Keratinocyte (primary cell): ENCODE measurements at regions not wholly inside any gene's neighbourhood (a gene's known extent, or its start where the extent isn't known, plus 50 kb on each side); places are given as distances from the start of the nearest gene placed in this dataset.

Experiments
- DNase-seq: peaks from one replicate; pipeline ENCODE4 v3.0.0-alpha.2; 2011; ENCODE audit warnings: low read depth, missing footprints, low spot score
- FAIRE-seq: peaks from 2 replicates; lab custom pipeline; 2011; peaks lifted over from hg19 to GRCh38; lab: Jason Lieb, UNC
- H2AFZ ChIP-seq: 2 replicates; pipeline ENCODE4 v1.6.0; 2012; ENCODE audit warnings: low read length, control low read depth, inconsistent platforms; ENCODE audit not compliant: control insufficient read depth
- H3K27ac ChIP-seq: 2 replicates; pipeline ENCODE4 v1.5.1; 2011; ENCODE audit warnings: low read length; ENCODE audit not compliant: control insufficient read depth, insufficient read depth
- H3K27me3 ChIP-seq: 3 replicates; pipeline ENCODE4 v1.6.0; 2011; ENCODE audit warnings: low read length; ENCODE audit not compliant: control insufficient read depth, insufficient read depth; ENCODE audit errors: extremely low read depth
- H3K36me3 ChIP-seq, 2 experiments: 2 replicates in 1 of 2; 3 replicates in 1 of 2; pipeline ENCODE4 v1.5.1; 2011; ENCODE audit warnings: low read length in 2 of 2, mild to moderate bottlenecking in 1 of 2; ENCODE audit not compliant: control insufficient read depth in 2 of 2, insufficient read depth in 2 of 2; ENCODE audit errors: extremely low read depth in 1 of 2
- H3K4me1 ChIP-seq: 3 replicates; pipeline ENCODE4 v1.5.1; 2011; ENCODE audit warnings: low read length; ENCODE audit not compliant: control insufficient read depth, insufficient read depth; ENCODE audit errors: extremely low read depth
- H3K4me2 ChIP-seq: 3 replicates; pipeline ENCODE4 v1.6.0; 2011; ENCODE audit warnings: low read depth, low read length; ENCODE audit not compliant: control insufficient read depth, insufficient read depth; ENCODE audit errors: extremely low read depth
- H3K4me3 ChIP-seq, 3 experiments: fragments of 200-600 bp in 1 of 3; sonication (generic) in 1 of 3; 2 replicates in 2 of 3; 3 replicates in 1 of 3; pipeline ENCODE4 v1.5.1; 2011 to 2016; ENCODE audit warnings: low read length in 3 of 3, mild to moderate bottlenecking in 3 of 3, control low read depth in 2 of 3, inconsistent platforms in 1 of 3, low read depth in 1 of 3, mixed read lengths in 1 of 3, mixed run types in 1 of 3, moderate library complexity in 1 of 3; ENCODE audit not compliant: control insufficient read depth in 2 of 3, insufficient read depth in 2 of 3; ENCODE audit errors: extremely low read depth in 1 of 3
- H3K79me2 ChIP-seq: 2 replicates; pipeline ENCODE4 v1.6.0; 2012; ENCODE audit warnings: low read length; ENCODE audit not compliant: control insufficient read depth, insufficient read depth
- H3K9ac ChIP-seq: 3 replicates; pipeline ENCODE4 v1.6.0; 2011; ENCODE audit warnings: low read length; ENCODE audit not compliant: control insufficient read depth, insufficient read depth; ENCODE audit errors: extremely low read depth
- H3K9me1 ChIP-seq: 3 replicates; pipeline ENCODE4 v1.6.0; 2011; ENCODE audit warnings: low read length; ENCODE audit not compliant: control insufficient read depth, insufficient read depth; ENCODE audit errors: extremely low read depth
- H3K9me3 ChIP-seq: 2 replicates; pipeline ENCODE4 v1.5.1; 2012; ENCODE audit warnings: low read depth, low read length; ENCODE audit not compliant: control insufficient read depth
- H4K20me1 ChIP-seq: 3 replicates; pipeline ENCODE4 v1.6.0; 2011; ENCODE audit warnings: low read length; ENCODE audit not compliant: control insufficient read depth, insufficient read depth; ENCODE audit errors: extremely low read depth
- EZH2 ChIP-seq: IDR thresholded peaks from one replicate; pipeline ENCODE4 v1.6.1; 2012; ENCODE audit warnings: inconsistent platforms, mild to moderate bottlenecking, low read length, moderate library complexity
- dilution Hi-C: fragments of 300-500 bp; cut with MboI; formaldehyde crosslinking; loops from one replicate; pipeline ENCODE4 v1.7.0; 2020; ENCODE audit warnings: low sequenced_read_pairs; ENCODE audit not compliant: extremely low pct_ligation_motif_present
- TF ChIP-seq, protein P1 (sequence below), 3 experiments: IDR thresholded peaks in 1 of 3; conservative IDR thresholded peaks in 1 of 3; optimal IDR thresholded peaks in 1 of 3; 2 replicates in 2 of 3; 3 replicates in 1 of 3; pipeline versions ENCODE3 to v1.5.1; 2011; ENCODE audit warnings: low read length in 3 of 3, mild to moderate bottlenecking in 3 of 3, moderate library complexity in 2 of 3, control low read depth in 1 of 3, inconsistent platforms in 1 of 3; ENCODE audit not compliant: insufficient read depth in 2 of 3; ENCODE audit errors: extremely low read depth in 1 of 3

DNA sequence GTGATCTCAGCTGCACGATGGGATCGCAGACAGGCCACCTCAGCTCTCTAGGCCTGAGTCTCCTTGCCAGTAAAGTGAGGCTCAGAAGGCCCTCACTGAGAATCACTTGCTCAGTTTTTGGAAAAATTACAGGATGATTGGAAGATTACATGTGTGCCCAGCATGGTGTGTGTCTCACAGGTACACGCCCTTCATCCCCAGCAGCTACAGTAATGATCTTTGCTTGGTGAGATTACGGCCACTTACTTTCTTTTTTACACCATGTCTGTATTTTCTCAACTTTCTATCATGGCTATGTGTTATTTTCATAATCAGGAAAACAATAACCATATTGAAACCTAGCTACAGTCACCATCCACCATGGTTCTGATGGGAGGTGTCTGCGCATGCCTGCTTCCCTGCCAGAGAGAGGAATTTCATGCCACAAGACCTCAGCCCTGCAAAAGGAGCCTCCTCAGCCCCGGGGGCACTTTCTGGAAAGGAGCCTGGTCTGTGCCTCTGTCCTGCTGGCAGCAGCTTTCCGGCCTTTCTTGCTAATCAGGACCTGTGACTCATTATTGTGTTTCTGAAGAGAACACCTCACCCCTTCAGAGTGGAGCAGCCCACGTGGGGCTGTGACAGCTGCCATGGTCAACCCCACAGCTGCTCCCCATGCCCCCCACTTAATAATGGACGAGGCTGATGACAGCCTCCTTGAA lies 64.2 kb upstream of the OLFM1 start:
- Histone ChIP-seq H3K36me3 (no peaks in the 10 kb centered on the region), H3K4me3 (no peak overlapping the region), H3K9ac (no peak overlapping the region), H3K4me1 (peaks cover 10% of the 10 kb centered on the region), H3K79me2 (no peaks in the 10 kb centered on the region), H3K27ac (no peak overlapping the region), H4K20me1 (no peaks in the 10 kb centered on the region), H3K4me2 (peak overlapping the region; percentile 53), H3K9me3 (no peaks in the 10 kb centered on the region), H3K9me1 (no peaks in the 10 kb centered on the region), H2AFZ (peak overlapping the region; percentile 47), H3K27me3 (no peaks in the 10 kb centered on the region)
- FAIRE-seq (peak; percentile 9), DNase-seq (peak; percentile 38)
- TF ChIP-seq EZH2 = no peak
- TF ChIP-seq, protein P1, sequence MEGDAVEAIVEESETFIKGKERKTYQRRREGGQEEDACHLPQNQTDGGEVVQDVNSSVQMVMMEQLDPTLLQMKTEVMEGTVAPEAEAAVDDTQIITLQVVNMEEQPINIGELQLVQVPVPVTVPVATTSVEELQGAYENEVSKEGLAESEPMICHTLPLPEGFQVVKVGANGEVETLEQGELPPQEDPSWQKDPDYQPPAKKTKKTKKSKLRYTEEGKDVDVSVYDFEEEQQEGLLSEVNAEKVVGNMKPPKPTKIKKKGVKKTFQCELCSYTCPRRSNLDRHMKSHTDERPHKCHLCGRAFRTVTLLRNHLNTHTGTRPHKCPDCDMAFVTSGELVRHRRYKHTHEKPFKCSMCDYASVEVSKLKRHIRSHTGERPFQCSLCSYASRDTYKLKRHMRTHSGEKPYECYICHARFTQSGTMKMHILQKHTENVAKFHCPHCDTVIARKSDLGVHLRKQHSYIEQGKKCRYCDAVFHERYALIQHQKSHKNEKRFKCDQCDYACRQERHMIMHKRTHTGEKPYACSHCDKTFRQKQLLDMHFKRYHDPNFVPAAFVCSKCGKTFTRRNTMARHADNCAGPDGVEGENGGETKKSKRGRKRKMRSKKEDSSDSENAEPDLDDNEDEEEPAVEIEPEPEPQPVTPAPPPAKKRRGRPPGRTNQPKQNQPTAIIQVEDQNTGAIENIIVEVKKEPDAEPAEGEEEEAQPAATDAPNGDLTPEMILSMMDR (optimal IDR thresholded peaks at IDR 0.05 in 1 of 3, IDR thresholded peaks at IDR 0.05 in 1 of 3, conservative IDR thresholded peaks at IDR 0.05 in 1 of 3; ENCODE audit: extremely low read depth in 1 of 3, insufficient read depth in 2 of 3, low read length in 3 of 3) = no peak
- dilution Hi-C loops = no loop called here

DNA sequence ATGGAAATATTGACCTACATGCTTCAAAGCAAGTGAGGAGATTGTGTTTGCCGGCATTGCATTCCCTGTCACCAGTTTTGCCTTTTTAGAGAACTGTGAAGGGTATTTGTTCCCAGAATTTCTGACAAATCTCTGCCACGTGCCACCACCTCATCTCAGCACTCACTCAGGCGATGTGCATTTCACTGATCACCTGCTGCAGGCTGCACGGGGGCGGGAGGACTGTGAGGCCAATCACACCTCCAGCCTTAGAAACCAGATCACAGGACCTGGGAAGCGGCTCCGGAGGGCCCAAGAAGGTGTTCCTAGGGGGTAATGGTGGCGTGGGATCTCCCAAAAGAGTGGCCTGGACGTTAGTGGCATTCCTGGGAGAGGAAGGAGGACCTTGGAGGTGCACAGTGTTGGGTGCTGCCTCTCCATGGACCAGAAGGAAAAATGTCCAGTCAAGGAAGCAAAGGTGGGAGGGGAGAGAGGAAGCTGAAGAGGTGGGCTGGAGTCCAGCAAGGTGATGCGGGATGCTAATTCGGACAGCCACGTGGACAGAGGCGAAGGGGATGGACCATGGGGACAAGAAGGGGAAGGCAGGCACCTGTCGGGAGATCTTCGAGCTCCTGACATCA lies 63.6 kb upstream of the OLFM1 start:
- H4K20me1 ChIP-seq = no peaks in the 10 kb centered on the region
- dilution Hi-C loops = no loop called here
- TF ChIP-seq EZH2 = no peak
- TF ChIP-seq, protein P1 (optimal IDR thresholded peaks at IDR 0.05 in 1 of 3, IDR thresholded peaks at IDR 0.05 in 1 of 3, conservative IDR thresholded peaks at IDR 0.05 in 1 of 3; ENCODE audit: extremely low read depth in 1 of 3, insufficient read depth in 2 of 3, low read length in 3 of 3) = no peak
- no peak overlapping the region for H3K4me2 ChIP-seq
- peaks cover 10% of the 10 kb centered on the region for H3K4me1 ChIP-seq
- FAIRE-seq = no peak
- H3K9me1 ChIP-seq = no peaks in the 10 kb centered on the region
- H3K9ac ChIP-seq = no peak overlapping the region
- no peak overlapping the region for H3K4me3 ChIP-seq
- H2AFZ ChIP-seq = no peak overlapping the region
- H3K36me3 ChIP-seq = no peaks in the 10 kb centered on the region
- no peaks in the 10 kb centered on the region for H3K79me2 ChIP-seq
- no peak overlapping the region for H3K27ac ChIP-seq
- no peak for DNase-seq
- no peaks in the 10 kb centered on the region for H3K9me3 ChIP-seq
- no peaks in the 10 kb centered on the region for H3K27me3 ChIP-seq
